Endodermal cell (in vitro differentiated cells): ENCODE measurements at regions not wholly inside any gene's neighbourhood (a gene's known extent, or its start where the extent isn't known, plus 50 kb on each side); places are given as distances from the start of the nearest gene placed in this dataset.
A peak's percentile ranks its signal among the peaks of the same experiment; 100 is the strongest.

Experiments
- DNase-seq: peaks from one replicate; pipeline ENCODE4 v3.0.0-alpha.2; 2017
- H3K27ac ChIP-seq: 2 replicates; pipeline ENCODE4 v1.5.1; 2013; ENCODE audit warnings: mild to moderate bottlenecking, low read depth, low read length, moderate library complexity
- H3K27me3 ChIP-seq: 2 replicates; pipeline ENCODE4 v1.6.1; 2013; ENCODE audit warnings: mild to moderate bottlenecking, low read length, moderate library complexity; ENCODE audit not compliant: insufficient read depth, control insufficient read depth, poor library complexity, severe bottlenecking
- H3K36me3 ChIP-seq: 2 replicates; pipeline ENCODE4 v1.7.0; 2013; ENCODE audit warnings: mild to moderate bottlenecking, low read length, moderate library complexity; ENCODE audit not compliant: control insufficient read depth, insufficient read depth
- H3K4me1 ChIP-seq: one replicate; pipeline ENCODE4 v1.7.0; 2013; ENCODE audit warnings: low read length; ENCODE audit not compliant: control insufficient read depth, insufficient read depth
- H3K4me3 ChIP-seq: 2 replicates; pipeline ENCODE4 v1.5.1; 2013; ENCODE audit warnings: mild to moderate bottlenecking, low read length, moderate library complexity
- H3K9ac ChIP-seq: 2 replicates; pipeline ENCODE4 v1.6.1; 2013; ENCODE audit warnings: mild to moderate bottlenecking, low read length, moderate library complexity; ENCODE audit not compliant: poor library complexity, severe bottlenecking; ENCODE audit errors: extremely low read depth
- H3K9me3 ChIP-seq: 2 replicates; pipeline ENCODE4 v1.6.1; 2013; ENCODE audit warnings: mild to moderate bottlenecking, low read length, moderate library complexity; ENCODE audit not compliant: control insufficient read depth
- H3K27ac Mint-ChIP-seq: 2 replicates; pipeline ENCODE4 v1.8.0; 2020; ENCODE audit warnings: mixed read lengths
- H3K27me3 Mint-ChIP-seq: 2 replicates; pipeline ENCODE4 v1.8.0; 2021; ENCODE audit warnings: mild to moderate bottlenecking, mixed read lengths; ENCODE audit not compliant: insufficient read depth
- H3K36me3 Mint-ChIP-seq: 2 replicates; pipeline ENCODE4 v1.8.0; 2020; ENCODE audit warnings: low read depth, mixed read lengths
- H3K4me1 Mint-ChIP-seq: 2 replicates; pipeline ENCODE4 v1.8.0; 2020; ENCODE audit warnings: mixed read lengths
- H3K4me3 Mint-ChIP-seq: 2 replicates; pipeline ENCODE4 v1.8.0; 2020; ENCODE audit warnings: mild to moderate bottlenecking, moderate library complexity, mixed read lengths
- H3K9me3 Mint-ChIP-seq: 2 replicates; pipeline ENCODE4 v1.8.0; 2020; ENCODE audit warnings: mild to moderate bottlenecking, mixed read lengths
- CTCF ChIP-seq: fragments of 200-600 bp; sonication (generic); conservative IDR thresholded peaks from 2 replicates; pipeline ENCODE4 v1.5.0; 2021; ENCODE audit warnings: antibody characterized with exemption, mild to moderate bottlenecking
- WGBS, 2 experiments: methylation state at CpG; one replicate each; pipeline versions ENCODE4 v1.1.5 to v1.1.7; 2013; ENCODE audit warnings: missing lambda C conversion rate in 2 of 2, mixed read lengths in 1 of 2; ENCODE audit not compliant: insufficient coverage in 1 of 2, insufficient read length in 1 of 2; 5-methylcytosine and 5-hydroxymethylcytosine counted together

GRCh38 chr12:13784504-13784903, 196.9 kb downstream of the GRIN2B start:
- H3K9me3 ChIP-seq, result no peaks in the 10 kb centered on the region
- no peak overlapping the region for H3K4me3 ChIP-seq
- H3K27ac Mint-ChIP-seq, result no peak overlapping the region
- no peaks in the 10 kb centered on the region for H3K36me3 Mint-ChIP-seq
- 100% methylated on average over 1 of the region's 1 CpG; no CpG with 5 or more reads in 1 of the 2 experiments for WGBS, 2 experiments
- H3K27ac ChIP-seq, result no peak overlapping the region
- H3K36me3 ChIP-seq, result no peaks in the 10 kb centered on the region
- no peaks in the 10 kb centered on the region for H3K9me3 Mint-ChIP-seq
- no peak for TF ChIP-seq CTCF
- no peak overlapping the region for H3K9ac ChIP-seq
- H3K4me3 Mint-ChIP-seq, result no peak overlapping the region
- peaks cover 5% of the 10 kb centered on the region for H3K4me1 ChIP-seq
- no peaks in the 10 kb centered on the region for H3K27me3 ChIP-seq
- DNase-seq, result no peak
- peaks cover 33% of the 10 kb centered on the region for H3K27me3 Mint-ChIP-seq
- peaks cover 7% of the 10 kb centered on the region for H3K4me1 Mint-ChIP-seq

- peak overlapping the region; percentile 1 for H3K27ac Mint-ChIP-seq
- 61 to 90% methylated on average over 2 of the region's 2 CpGs for WGBS, 2 experiments
- no peak overlapping the region for H3K9ac ChIP-seq
These were observed 200.9 kb downstream of the GRIN2B start for GRCh38 chr12:13780453-13780852.

GRCh38 chr12:13777374-13777773, 204.0 kb downstream of the GRIN2B start:
- DNase-seq, result peak; percentile 61
- Histone ChIP-seq H3K9me3 (no peaks in the 10 kb centered on the region), H3K27me3 (peaks cover 4% of the 10 kb centered on the region), H3K4me3 (no peak overlapping the region), H3K4me1 (peaks cover 5% of the 10 kb centered on the region), H3K27ac (no peak overlapping the region), H3K9ac (no peak overlapping the region), H3K36me3 (no peaks in the 10 kb centered on the region)
- Mint-ChIP-seq H3K4me1 (peaks cover 6% of the 10 kb centered on the region), H3K9me3 (no peaks in the 10 kb centered on the region), H3K36me3 (no peaks in the 10 kb centered on the region), H3K27ac (no peak overlapping the region), H3K4me3 (no peak overlapping the region), H3K27me3 (peaks cover 60% of the 10 kb centered on the region)
- 89 to 100% methylated on average over 1 to 2 of the region's 2 CpGs for WGBS, 2 experiments
- TF ChIP-seq CTCF, result no peak

More at GRCh38 chr12:13780453-13780852, 200.9 kb downstream of the GRIN2B start:
- Histone ChIP-seq H3K27ac (no peak overlapping the region), H3K36me3 (no peaks in the 10 kb centered on the region), H3K9me3 (no peaks in the 10 kb centered on the region), H3K27me3 (no peaks in the 10 kb centered on the region), H3K4me1 (peaks cover 5% of the 10 kb centered on the region), H3K4me3 (no peak overlapping the region)
- Mint-ChIP-seq H3K4me1 (peaks cover 6% of the 10 kb centered on the region), H3K4me3 (no peak overlapping the region), H3K27me3 (peaks cover 54% of the 10 kb centered on the region), H3K9me3 (no peaks in the 10 kb centered on the region), H3K36me3 (no peaks in the 10 kb centered on the region)
- DNase-seq, result no peak
- no peak for TF ChIP-seq CTCF
